ENCODE measurements at regions not wholly inside any gene's neighbourhood (a gene's known extent, or its start where the extent isn't known, plus 50 kb on each side); places are given as distances from the start of the nearest gene placed in this dataset.
A peak's percentile ranks its signal among the peaks of the same experiment; 100 is the strongest.
"Not testable (repeated sequence)": the region's sequence is repeated elsewhere in the genome, so short reads cannot be mapped to it uniquely, and the experiment has no call there.

DNA sequence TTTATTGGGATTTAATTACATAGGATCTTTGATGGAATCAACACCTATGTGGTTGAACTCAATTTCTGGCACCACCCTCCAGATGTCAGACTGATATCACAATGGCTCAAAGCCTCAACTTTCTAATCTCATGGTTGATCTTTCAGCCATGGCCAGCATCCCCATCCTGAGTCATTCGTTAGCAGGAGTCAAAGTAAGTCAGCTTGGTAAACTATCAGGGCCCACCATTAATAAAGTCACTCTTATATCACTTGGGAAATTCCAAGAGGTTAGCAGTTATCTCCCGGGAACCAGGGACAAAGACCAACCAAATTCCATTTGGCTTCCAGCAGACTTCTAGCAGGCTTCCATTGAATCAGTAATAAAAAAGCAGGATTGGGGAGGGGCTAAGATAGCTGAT is 50.7 kb upstream of the TNFSF4 start:
- no peak for DNase-seq

- DNase-seq, result no peak
These were observed 51.5 kb upstream of the TNFSF4 start for GRCh38 chr1:173258479-173259264.

- DNase-seq, result not testable (repeated sequence)
These were observed 53.2 kb upstream of the TNFSF4 start for GRCh38 chr1:173260329-173260728.

DNA sequence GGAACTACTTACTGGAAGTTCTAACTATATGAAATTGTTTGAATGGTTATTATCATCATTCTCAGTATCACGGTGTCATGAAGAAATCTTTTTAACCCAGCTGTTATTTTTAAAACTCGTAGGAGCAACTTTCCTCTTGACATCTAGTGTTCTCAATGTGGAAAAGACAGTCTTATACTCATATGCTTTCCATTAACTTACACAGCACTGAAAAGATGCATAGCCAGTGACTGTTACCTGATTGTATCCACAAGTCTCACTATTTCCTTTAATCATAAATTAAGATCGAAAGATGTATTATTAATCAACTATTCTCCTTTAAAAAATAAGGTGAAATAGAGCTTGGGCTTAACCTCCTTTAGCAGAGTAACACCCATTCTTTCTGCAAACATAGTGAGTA is 59.7 kb upstream of the TNFSF4 start:
- no peak for DNase-seq

- DNase-seq, result no peak
These were observed 60.4 kb upstream of the TNFSF4 start for GRCh38 chr1:173267453-173267945.

- no peak for DNase-seq
These were observed 61.1 kb upstream of the TNFSF4 start for GRCh38 chr1:173268261-173268660.

DNA sequence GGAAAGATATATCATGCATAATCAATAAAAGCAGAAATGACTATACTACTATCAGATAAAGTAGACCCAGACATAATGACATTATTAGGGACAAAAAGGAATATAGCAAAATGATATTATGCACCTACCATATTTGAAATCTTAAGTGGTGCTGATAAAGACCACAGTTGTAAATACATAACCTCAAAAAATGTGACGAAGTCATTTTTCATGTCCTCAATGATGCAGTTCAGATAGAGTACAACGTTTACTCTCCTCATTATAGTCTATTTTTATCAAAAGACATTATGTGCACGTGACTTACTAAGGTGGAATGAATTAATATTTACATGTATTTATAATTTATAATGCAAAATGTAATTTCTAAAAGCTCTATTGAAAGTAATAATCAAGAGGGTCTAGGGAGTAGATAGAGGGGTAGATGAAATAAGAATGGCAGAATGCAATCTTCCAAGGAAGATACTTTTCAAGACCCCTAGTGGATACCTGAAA is 61.7 kb upstream of the TNFSF4 start:
- no peak for DNase-seq

GRCh38 chr1:173269490-173270230 is 62.5 kb upstream of the TNFSF4 start:
- DNase-seq, result no peak

DNA sequence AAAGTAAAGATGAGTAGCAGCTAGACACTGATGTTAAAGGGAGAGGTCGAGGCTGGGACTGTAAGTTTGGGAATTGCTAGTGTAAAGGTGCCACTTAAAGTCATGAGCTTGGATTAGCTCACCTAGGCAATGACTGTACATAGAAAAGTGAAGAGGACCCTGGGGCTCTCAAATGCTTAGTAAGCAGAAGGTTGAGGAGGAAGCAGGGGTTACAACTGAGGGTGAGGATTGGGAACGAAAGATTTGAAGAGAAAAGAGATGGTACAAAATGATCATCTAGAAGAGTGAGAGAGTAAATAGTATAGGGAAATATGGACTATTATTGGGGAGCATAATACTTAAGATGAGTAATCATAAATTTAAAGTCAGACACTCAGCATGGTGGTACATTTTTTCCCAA is 63.1 kb upstream of the TNFSF4 start:
- DNase-seq, result no peak

DNA sequence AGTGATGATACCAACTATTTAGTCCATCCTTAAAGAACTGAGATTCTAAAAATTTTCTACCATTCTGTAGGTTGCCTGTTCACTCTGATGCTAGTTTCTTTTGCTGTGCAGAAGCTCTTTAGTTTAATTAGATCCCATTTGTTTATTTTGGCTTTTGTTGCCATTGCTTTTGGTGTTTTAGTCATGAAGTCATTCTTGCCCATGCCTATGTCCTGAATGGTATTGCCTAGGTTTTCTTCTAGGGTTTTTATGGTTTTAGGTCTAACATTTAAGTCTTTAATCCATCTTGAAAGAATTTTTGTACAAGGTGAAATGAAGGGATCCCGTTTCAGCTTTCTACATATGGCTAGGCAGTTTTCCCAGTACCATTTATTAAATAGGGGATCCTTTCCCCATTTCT is 63.9 kb upstream of the TNFSF4 start:
- DNase-seq, result not testable (repeated sequence)

GRCh38 chr1:173275496-173275895 is 68.4 kb upstream of the TNFSF4 start:
- no peak for DNase-seq

DNA sequence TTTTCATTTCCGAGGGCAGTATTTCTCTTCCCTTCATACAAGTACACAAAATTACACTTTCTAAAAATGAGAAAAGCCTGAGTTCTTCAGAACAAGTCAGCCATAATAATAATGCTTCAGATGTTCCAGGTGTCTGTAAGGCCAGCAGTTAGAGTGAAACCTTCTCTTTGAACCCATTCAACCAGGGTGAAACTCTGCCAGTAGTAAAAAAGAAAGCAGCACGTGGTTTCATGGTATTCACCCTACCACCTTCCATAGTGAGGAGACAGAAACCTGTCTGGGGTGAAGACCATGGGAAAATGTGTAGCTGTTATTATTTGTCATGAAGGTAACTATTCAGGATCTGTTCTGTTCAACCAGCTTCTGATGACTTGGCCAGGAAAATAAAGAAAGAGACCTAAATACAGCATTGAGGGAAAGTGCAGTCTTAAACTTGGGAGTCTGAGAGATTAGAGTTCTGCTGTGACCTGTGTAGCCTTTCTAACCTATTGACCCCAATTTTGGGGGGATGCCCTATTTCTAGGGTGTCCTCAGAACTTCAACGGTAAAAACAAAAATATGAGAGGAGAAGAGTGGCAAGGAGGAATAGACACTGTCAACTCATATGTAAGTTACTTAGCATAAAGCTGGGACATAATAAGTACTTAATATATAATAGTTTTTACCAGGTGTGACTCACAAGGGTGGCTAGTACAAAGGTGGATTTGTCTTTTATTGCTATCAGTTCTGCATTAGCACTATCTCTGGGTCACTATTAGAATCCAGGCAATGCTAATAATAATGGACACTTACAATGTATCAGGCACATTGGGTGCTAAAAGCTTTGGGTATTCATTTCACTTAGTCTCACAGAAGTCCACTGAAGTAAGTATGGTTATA is 70.0 kb upstream of the TNFSF4 start:
- no peak for DNase-seq

DNA sequence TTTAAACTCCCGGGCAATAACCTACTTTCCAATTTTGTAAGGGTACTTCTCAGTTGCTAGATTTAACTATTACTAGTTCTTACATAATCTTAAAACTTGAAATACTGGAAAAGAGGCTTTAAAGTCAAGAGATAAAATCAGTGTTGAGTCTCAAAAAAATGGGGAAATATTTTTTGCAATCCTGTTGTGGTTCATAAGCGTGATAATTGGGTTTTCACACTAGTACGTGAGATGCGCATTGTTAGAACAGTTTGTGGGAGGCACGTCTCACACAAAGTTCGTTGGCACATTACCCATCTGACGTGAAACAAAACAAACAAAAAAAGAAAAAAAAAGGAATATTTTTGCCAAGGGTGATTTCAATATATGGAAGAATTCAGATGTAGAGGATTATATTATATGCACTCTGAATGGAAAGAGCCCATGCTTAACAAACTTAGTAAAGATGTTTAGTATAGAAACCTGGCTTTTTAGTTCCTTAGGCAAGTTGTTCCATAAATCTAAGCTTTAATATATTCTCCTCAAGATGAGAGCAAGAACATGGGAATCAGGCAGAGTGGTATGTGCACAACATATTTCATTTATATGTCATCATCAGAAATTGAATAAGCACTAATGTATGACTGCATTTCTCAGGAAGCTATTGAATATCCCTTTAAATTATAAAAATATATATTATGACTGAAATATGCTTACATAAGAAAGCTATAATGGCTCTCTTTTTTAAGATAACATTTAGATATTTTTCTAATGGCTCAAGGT is 73.9 kb upstream of the TNFSF4 start:
- DNase-seq, result no peak

DNA sequence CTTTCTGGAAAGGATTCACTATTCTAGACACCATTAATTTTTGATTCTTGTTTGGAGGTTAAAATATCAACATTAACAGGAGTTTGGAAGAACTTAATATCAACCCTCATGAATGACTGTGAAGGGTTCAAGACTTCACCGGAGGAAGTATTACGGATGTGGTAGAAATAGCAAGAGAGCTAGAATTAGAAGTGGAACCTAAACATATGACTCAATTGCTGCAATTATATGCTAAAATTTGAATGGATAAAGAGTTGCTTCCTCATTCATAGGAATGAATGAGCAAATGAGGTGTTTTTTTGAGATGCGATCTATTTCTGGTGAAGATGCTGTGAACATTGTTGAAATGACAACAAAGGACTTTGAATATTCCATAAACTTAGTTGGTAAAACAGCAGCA is 77.9 kb upstream of the TNFSF4 start:
- peak in 2 of 4 experiments; percentile 50 to 51 for DNase-seq

DNA sequence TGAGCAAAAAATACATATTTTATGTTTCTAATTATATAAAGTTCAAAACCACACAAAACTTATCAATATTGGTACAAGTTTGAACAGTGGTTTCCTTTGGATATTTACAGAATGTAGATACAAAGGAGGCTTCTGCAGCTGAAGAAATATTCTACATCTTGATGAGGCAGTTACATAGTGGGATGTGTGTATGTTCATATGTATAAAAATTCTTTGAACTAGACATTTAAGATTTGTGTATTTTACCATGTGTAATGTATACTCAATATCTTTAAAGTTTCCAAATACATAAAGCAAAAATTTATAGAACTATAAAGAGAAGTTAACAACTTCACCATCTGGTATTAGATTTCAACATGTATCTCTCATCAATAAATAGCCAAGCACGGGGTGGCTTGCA is 80.7 kb upstream of the TNFSF4 start:
- no peak for DNase-seq

- no peak for DNase-seq
These were observed 86.6 kb upstream of the TNFSF4 start for GRCh38 chr1:173293756-173294155.

DNA sequence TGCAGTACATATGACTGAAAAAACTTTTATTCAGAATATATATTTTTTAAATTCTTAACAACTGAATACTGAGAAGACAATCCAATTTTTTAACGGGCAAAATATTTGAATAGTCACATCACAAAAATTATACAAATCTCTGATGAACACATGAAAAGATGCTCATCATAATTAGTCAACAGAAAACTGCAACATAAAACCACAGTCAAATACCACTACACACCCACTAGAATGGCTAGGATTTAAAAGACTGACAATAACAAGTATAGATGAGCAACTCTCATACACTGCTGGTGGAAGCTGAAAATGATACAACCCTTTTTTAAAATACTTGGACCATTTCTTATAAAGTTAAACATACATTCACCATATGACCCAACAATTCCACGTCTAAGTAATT is 87.7 kb upstream of the TNFSF4 start:
- DNase-seq, result peak in 1 of 4 experiments; percentile 3

DNA sequence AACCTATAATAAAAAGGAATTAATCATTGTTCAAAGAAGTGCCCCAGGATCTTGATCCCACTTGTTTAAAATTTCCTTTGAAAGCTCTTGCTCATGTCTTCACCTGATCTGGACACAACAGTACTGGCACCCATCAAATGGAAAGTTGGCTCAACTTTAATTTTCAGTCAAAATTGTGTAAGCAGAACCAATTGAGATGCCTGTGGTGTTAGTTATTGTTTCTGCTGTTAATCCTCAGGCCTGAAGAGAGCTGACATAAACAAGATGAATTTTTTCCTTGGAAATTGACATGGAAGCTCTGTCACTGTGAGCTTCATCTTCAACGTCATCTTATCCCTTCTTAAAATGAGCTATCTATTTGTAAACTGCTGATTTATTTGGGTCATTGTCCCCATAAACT is 88.3 kb upstream of the TNFSF4 start:
- no peak for DNase-seq

DNA sequence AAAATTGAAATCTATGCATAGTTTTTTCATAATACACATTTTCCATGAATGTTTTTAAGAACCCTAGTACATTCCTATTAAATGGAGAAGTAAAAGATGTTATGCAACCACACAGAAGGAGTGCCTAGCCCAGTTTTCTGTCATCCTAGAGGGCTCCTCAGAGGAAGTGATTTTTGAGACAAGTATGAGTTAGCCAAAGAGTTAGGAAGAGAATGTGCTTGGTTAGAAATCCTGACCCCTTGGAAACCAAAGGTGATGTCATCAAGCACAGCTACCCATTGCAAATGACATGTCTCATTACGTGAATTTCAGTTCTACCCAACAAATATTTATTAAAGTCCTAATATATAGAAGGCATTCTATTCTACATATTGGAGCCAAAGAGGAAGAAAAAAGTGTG is 88.9 kb upstream of the TNFSF4 start:
- DNase-seq, result peak; percentile 74 to 91 (median 82)

GRCh38 chr1:173297798-173298391 is 90.8 kb upstream of the TNFSF4 start:
- DNase-seq, result no peak

All from suppressor macrophage (primary cell).